Panc1 (cell line): ENCODE measurements at regions not wholly inside any gene's neighbourhood (a gene's known extent, or its start where the extent isn't known, plus 50 kb on each side); places are given as distances from the start of the nearest gene placed in this dataset.
"Not testable (repeated sequence)": the region's sequence is repeated elsewhere in the genome, so short reads cannot be mapped to it uniquely, and the experiment has no call there.

Experiments
- ATAC-seq: fragments of 200-7000 bp; cut with Tn5 transposase; 2 replicates; pipeline ENCODE4 v1.9.1; 2020; ENCODE audit warnings: mild to moderate bottlenecking, moderate library complexity
- BruUV-seq: library from RNA; stranded (reverse); fragments of 400-500 nt; replicated peaks from 2 replicates; lab custom pipeline; 2021; lab: Mats Ljungman, UMichigan
- CTCF ChIA-PET: fragments of 300-600 bp; sonication (Branson Sonifier 250); formaldehyde crosslinking; loops from one replicate; lab custom pipeline; 2022; ENCODE audit warnings: antibody characterized with exemption; lab: Charles Lee
- POLR2A ChIA-PET: fragments of 300-600 bp; sonication (Branson Sonifier 250); formaldehyde crosslinking; loops from one replicate; lab custom pipeline; 2022; ENCODE audit warnings: antibody characterized with exemption; lab: Charles Lee
- DNase-seq: peaks from one replicate; pipeline ENCODE4 v3.0.0-alpha.2; 2010; ENCODE audit warnings: low read depth, low spot score
- H3K27ac ChIP-seq: 2 replicates; pipeline ENCODE4 v1.5.1; 2011; ENCODE audit warnings: mild to moderate bottlenecking, low read length, inconsistent platforms
- H3K27me3 ChIP-seq: fragments of 200-500 bp; sonication (Bioruptor generic); 2 replicates; pipeline ENCODE4 v1.6.0; 2014; ENCODE audit warnings: low read length, inconsistent platforms; ENCODE audit not compliant: control insufficient read depth, insufficient read depth
- H3K36me3 ChIP-seq: fragments of 200-500 bp; sonication (Bioruptor generic); 2 replicates; pipeline ENCODE4 v1.5.1; 2014; ENCODE audit warnings: inconsistent platforms, mild to moderate bottlenecking, low read length, moderate library complexity; ENCODE audit not compliant: control insufficient read depth, insufficient read depth
- H3K4me1 ChIP-seq: 2 replicates; pipeline ENCODE4 v1.5.1; 2011; ENCODE audit warnings: inconsistent platforms, mild to moderate bottlenecking, low read length, moderate library complexity; ENCODE audit not compliant: control insufficient read depth, insufficient read depth
- H3K4me3 ChIP-seq, 2 experiments: 2 replicates each; pipeline ENCODE4 v1.5.1; 2011 to 2012; ENCODE audit warnings: low read depth in 2 of 2, low read length in 2 of 2, mild to moderate bottlenecking in 2 of 2, inconsistent platforms in 1 of 2, moderate library complexity in 1 of 2
- H3K9me3 ChIP-seq: fragments of 200-500 bp; sonication (Bioruptor generic); 2 replicates; pipeline ENCODE4 v1.5.1; 2014; ENCODE audit warnings: low read depth, mild to moderate bottlenecking, inconsistent platforms, low read length, moderate library complexity; ENCODE audit not compliant: control insufficient read depth, insufficient read depth
- POLR2AphosphoS5 ChIP-seq: IDR thresholded peaks from 2 replicates; pipeline ENCODE4 v1.6.1; 2012; ENCODE audit warnings: mild to moderate bottlenecking, low read depth, low read length, moderate library complexity
- REST ChIP-seq, 2 experiments: IDR thresholded peaks; 2 replicates each; pipeline ENCODE4 v1.6.1; 2011 to 2012; ENCODE audit warnings: low read depth in 2 of 2, control low read depth in 1 of 2, low read length in 1 of 2, mild to moderate bottlenecking in 1 of 2, moderate library complexity in 1 of 2; ENCODE audit not compliant: insufficient read depth in 1 of 2
- SIN3A ChIP-seq: IDR thresholded peaks from 2 replicates; pipeline ENCODE4 v1.6.1; 2012; ENCODE audit warnings: low read depth, mild to moderate bottlenecking, low read length, moderate library complexity, borderline replicate concordance; ENCODE audit not compliant: insufficient read depth
- TCF7L2 ChIP-seq: IDR thresholded peaks from 2 replicates; pipeline ENCODE4 v1.6.1; 2011; ENCODE audit warnings: mild to moderate bottlenecking, low read depth, low read length, inconsistent platforms
- in situ Hi-C: cut with HindIII; loops from 2 replicates; pipeline ENCODE4 v1.10.0; 2016; ENCODE audit warnings: low sequenced_read_pairs, low pct_unique_long_range_greater_than_20kb
- intact Hi-C: fragments of 100-400 bp; cut with micrococcal nuclease; formaldehyde crosslinking; loops from one replicate; pipeline ENCODE4 v1.10.0; 2022; ENCODE audit not compliant: unreplicated experiment
- TF ChIP-seq, protein P1 (sequence below): fragments of 450-650 bp; IDR thresholded peaks from 2 replicates; pipeline ENCODE4 v1.5.1; 2017; ENCODE audit warnings: mild to moderate bottlenecking

DNA sequence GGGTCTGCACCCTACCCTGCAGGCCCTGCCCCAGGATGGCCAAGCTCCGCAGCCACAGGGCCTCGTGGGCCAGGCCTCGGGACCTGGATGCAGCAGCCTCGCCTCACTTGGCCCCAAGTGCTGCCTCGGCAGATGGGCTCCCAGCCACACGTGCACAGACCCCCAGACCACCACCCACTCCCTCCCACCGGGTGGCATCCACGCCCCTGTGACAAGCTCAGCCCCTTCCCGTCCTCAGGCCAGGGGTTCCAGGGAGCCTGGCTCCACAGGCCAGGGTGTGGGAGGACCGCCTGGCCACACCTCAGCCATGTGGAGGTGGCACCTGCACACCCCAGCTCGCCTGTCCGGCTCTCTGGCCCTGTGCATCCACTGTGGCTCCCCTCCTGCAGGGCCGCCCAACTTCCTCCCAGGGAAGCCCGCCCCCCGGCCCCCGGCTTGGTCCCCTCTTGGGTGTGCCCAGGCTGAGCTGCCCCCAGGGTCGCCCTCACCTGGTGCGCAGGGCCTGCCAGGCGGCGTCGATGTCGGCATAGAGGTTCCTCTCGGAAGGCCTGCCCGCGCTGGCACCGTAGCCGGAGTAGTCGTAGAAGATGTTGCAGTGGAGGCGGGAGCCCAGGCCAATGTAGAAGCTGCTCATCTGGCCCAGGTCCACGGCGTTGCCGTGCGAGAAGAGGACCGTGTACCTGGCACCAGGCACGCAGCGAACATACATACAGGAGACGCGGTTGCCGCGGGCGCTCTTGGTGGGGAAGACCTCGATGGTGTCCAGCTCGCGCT, 127.4 kb upstream of the VPREB1 start:
- H3K27ac ChIP-seq, H3K4me3 ChIP-seq, in situ Hi-C loops: not testable (repeated sequence)

DNA sequence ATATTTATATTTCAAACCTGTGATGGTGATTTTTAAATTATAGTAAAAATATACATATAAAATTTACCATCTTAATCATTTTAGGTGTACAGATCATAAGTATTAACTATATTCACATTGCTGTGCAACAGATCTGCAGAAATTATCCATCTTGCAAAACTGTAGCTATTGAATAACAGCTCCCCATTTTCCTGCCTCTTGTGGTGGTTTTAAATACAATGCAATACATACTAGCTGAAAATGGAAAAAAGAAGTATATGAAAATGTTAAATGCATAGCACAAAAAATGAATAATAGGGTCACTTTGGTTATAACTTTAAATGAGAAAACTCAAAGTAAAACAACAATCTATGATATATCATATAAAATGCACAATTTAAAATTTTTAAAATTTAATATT, 130.9 kb upstream of the VPREB1 start:
- no TSS peak for BruUV-seq
- Histone ChIP-seq H3K4me1 (peaks cover 6% of the 10 kb centered on the region; the same call in 1 of the 2 replicates), H3K4me3 (no peak overlapping the region), H3K27me3 (no peaks in the 10 kb centered on the region), H3K36me3 (no peaks in the 10 kb centered on the region), H3K27ac (no peak overlapping the region), H3K9me3 (no peaks in the 10 kb centered on the region)
- CTCF ChIA-PET, result no interaction called here
- TF ChIP-seq SIN3A, result no peak
- no peak for TF ChIP-seq POLR2AphosphoS5
- TF ChIP-seq REST (IDR thresholded peaks at IDR 0.05; ENCODE audit: insufficient read depth in 1 of 2, low read depth in 2 of 2, low read length in 1 of 2), result no peak
- no peak for TF ChIP-seq TCF7L2
- TF ChIP-seq, protein P1, sequence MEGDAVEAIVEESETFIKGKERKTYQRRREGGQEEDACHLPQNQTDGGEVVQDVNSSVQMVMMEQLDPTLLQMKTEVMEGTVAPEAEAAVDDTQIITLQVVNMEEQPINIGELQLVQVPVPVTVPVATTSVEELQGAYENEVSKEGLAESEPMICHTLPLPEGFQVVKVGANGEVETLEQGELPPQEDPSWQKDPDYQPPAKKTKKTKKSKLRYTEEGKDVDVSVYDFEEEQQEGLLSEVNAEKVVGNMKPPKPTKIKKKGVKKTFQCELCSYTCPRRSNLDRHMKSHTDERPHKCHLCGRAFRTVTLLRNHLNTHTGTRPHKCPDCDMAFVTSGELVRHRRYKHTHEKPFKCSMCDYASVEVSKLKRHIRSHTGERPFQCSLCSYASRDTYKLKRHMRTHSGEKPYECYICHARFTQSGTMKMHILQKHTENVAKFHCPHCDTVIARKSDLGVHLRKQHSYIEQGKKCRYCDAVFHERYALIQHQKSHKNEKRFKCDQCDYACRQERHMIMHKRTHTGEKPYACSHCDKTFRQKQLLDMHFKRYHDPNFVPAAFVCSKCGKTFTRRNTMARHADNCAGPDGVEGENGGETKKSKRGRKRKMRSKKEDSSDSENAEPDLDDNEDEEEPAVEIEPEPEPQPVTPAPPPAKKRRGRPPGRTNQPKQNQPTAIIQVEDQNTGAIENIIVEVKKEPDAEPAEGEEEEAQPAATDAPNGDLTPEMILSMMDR, result no peak
- in situ Hi-C loops (no loop called here), intact Hi-C loops (no loop called here)
- ATAC-seq (no peak), DNase-seq (no peak)
- POLR2A ChIA-PET, result no interaction called here

More for the DNA sequence above, 127.4 kb upstream of the VPREB1 start:
- H3K9me3 ChIP-seq, POLR2A ChIA-PET, CTCF ChIA-PET, H3K4me1 ChIP-seq, H3K27me3 ChIP-seq, BruUV-seq, intact Hi-C loops, H3K36me3 ChIP-seq, DNase-seq, ATAC-seq: not testable (repeated sequence)

DNA sequence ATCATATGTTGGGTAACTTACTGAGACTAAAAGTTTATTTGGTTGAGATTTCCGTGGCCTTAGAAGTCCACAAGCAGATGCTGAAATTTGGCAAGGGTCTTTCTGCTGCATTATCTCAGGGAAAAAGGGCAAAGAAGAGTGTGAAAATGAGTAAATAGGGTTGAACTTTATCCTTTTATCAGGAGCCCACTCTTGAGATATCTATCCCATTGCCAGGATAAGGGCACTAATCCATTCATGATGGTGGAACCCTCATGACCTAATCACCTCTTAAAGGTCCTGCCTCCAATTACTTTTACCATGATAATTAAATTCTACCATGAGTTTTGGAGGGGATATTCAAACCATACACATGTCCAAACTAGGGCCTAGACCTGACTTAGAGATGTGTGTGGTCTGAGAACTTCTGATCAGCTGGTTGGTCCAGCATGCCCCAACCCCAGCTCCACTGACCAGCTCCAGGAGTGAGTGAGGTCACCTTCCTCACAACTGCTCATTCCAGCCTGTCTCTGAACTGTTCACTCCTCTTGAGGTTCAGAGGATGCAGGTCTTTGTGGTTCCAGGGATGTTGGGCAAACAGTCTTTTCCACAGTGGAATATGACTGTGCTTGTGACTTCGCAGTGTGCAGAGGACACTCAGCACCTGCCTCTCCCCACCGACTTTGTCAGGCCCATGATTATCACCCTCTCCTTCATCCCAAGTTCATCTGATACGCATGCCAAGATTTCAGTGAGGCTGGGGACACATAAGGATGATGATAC, 130.1 kb upstream of the TOP3B start:
- ChIA-PET CTCF (no interaction called here), POLR2A (no interaction called here)
- in situ Hi-C loops, result no loop called here
- Histone ChIP-seq H3K27ac (no peak overlapping the region), H3K36me3 (no peaks in the 10 kb centered on the region), H3K4me3 (no peak overlapping the region), H3K4me1 (peaks cover 6% of the 10 kb centered on the region; the same call in 1 of the 2 replicates), H3K27me3 (no peaks in the 10 kb centered on the region), H3K9me3 (no peaks in the 10 kb centered on the region)
- intact Hi-C loops, result no loop called here
- TF ChIP-seq REST (IDR thresholded peaks at IDR 0.05; ENCODE audit: insufficient read depth in 1 of 2, low read depth in 2 of 2, low read length in 1 of 2) (no peak), TCF7L2 (no peak), SIN3A (no peak), POLR2AphosphoS5 (no peak)
- TF ChIP-seq, protein P1, result no peak
- DNase-seq (no peak), ATAC-seq (no peak)
- BruUV-seq, result no TSS peak
